Mesenchymal stem cell (in vitro differentiated cells and primary cell): ENCODE measurements at regions not wholly inside any gene's neighbourhood (a gene's known extent, or its start where the extent isn't known, plus 50 kb on each side); places are given as distances from the start of the nearest gene placed in this dataset.
A peak's percentile ranks its signal among the peaks of the same experiment; 100 is the strongest.

ENCODE experiments used
- DNase-seq: peaks from one replicate; pipeline ENCODE4 v3.0.0-alpha.2; 2013
- H2AFZ ChIP-seq: one replicate; pipeline ENCODE4 v1.6.1; 2013; ENCODE audit warnings: low read depth, mild to moderate bottlenecking, control low read depth, inconsistent platforms, low read length, moderate library complexity
- H2AK5ac ChIP-seq: 2 replicates; pipeline ENCODE4 v1.6.1; 2013; ENCODE audit warnings: low read length, moderate library complexity, mild to moderate bottlenecking, inconsistent platforms; ENCODE audit not compliant: severe bottlenecking
- H2BK120ac ChIP-seq: one replicate; pipeline ENCODE4 v1.6.1; 2013; ENCODE audit warnings: low read depth, mild to moderate bottlenecking, inconsistent platforms, low read length, moderate library complexity
- H2BK12ac ChIP-seq, 2 experiments: one replicate each; pipeline ENCODE4 v1.6.1; 2013; ENCODE audit warnings: inconsistent platforms in 2 of 2, low read length in 2 of 2, mild to moderate bottlenecking in 2 of 2, moderate library complexity in 2 of 2, control low read depth in 1 of 2
- H2BK15ac ChIP-seq: one replicate; pipeline ENCODE4 v1.6.1; 2013; ENCODE audit warnings: mild to moderate bottlenecking, low read depth, inconsistent platforms; ENCODE audit not compliant: poor library complexity, severe bottlenecking
- H2BK5ac ChIP-seq: 2 replicates; pipeline ENCODE4 v1.6.1; 2013; ENCODE audit warnings: low read depth, mild to moderate bottlenecking, low read length, control low read depth, inconsistent platforms; ENCODE audit not compliant: poor library complexity, severe bottlenecking
- H3K14ac ChIP-seq, 2 experiments: one replicate each; pipeline ENCODE4 v1.6.1; 2013; ENCODE audit warnings: inconsistent platforms in 2 of 2, low read length in 2 of 2, control low read depth in 1 of 2, mild to moderate bottlenecking in 1 of 2, moderate library complexity in 1 of 2
- H3K18ac ChIP-seq, 2 experiments: one replicate each; pipeline ENCODE4 v1.6.1; 2013; ENCODE audit warnings: inconsistent platforms in 2 of 2, low read length in 2 of 2, control low read depth in 1 of 2, low read depth in 1 of 2, mild to moderate bottlenecking in 1 of 2
- H3K23ac ChIP-seq, 2 experiments: one replicate each; pipeline ENCODE4 v1.6.1; 2013; ENCODE audit warnings: inconsistent platforms in 2 of 2, low read length in 2 of 2, mild to moderate bottlenecking in 2 of 2, moderate library complexity in 2 of 2, control low read depth in 1 of 2
- H3K27ac ChIP-seq: 2 replicates; pipeline ENCODE4 v1.5.1; 2013; ENCODE audit warnings: mild to moderate bottlenecking, moderate library complexity, low read length, control low read depth, inconsistent platforms; ENCODE audit not compliant: poor library complexity, severe bottlenecking
- H3K27me3 ChIP-seq, 2 experiments: 2 replicates each; pipeline versions ENCODE4 v1.6.1 to v1.7.0; 2013; ENCODE audit warnings: low read length in 2 of 2, mild to moderate bottlenecking in 2 of 2, moderate library complexity in 2 of 2, control low read depth in 1 of 2, inconsistent platforms in 1 of 2; ENCODE audit not compliant: control insufficient read depth in 1 of 2, insufficient read depth in 1 of 2
- H3K36me3 ChIP-seq, 2 experiments: 2 replicates each; pipeline versions ENCODE4 v1.6.1 to v1.7.0; 2013; ENCODE audit warnings: low read length in 2 of 2, control low read depth in 1 of 2, inconsistent platforms in 1 of 2, low read depth in 1 of 2, mild to moderate bottlenecking in 1 of 2; ENCODE audit not compliant: insufficient read depth in 2 of 2, control insufficient read depth in 1 of 2
- H3K4ac ChIP-seq, 2 experiments: one replicate each; pipeline ENCODE4 v1.6.1; 2013; ENCODE audit warnings: inconsistent platforms in 2 of 2, low read length in 2 of 2, mild to moderate bottlenecking in 2 of 2, moderate library complexity in 2 of 2, control low read depth in 1 of 2, low read depth in 1 of 2
- H3K4me1 ChIP-seq: 2 replicates; pipeline ENCODE4 v1.6.1; 2013; ENCODE audit warnings: low read depth, low read length, control low read depth; ENCODE audit not compliant: control insufficient read depth, insufficient read depth
- H3K4me2 ChIP-seq: 2 replicates; pipeline ENCODE4 v1.6.1; 2013; ENCODE audit warnings: low read length, mild to moderate bottlenecking, inconsistent platforms; ENCODE audit not compliant: poor library complexity, severe bottlenecking
- H3K4me3 ChIP-seq, 2 experiments: 2 replicates each; pipeline versions ENCODE4 v1.5.1 to v1.7.0; 2013; ENCODE audit warnings: low read length in 2 of 2, mild to moderate bottlenecking in 2 of 2, control low read depth in 1 of 2, low read depth in 1 of 2; ENCODE audit not compliant: insufficient read depth in 1 of 2
- H3K79me1 ChIP-seq: replicated peaks from 2 replicates; pipeline ENCODE4 v1.6.1; 2013; ENCODE audit warnings: mild to moderate bottlenecking, control low read depth, low read length, inconsistent platforms; ENCODE audit not compliant: poor library complexity, severe bottlenecking
- H3K9ac ChIP-seq: 2 replicates; pipeline ENCODE4 v1.7.0; 2013; ENCODE audit warnings: mild to moderate bottlenecking, low read length, moderate library complexity
- H3K9me3 ChIP-seq: 2 replicates; pipeline ENCODE4 v1.7.0; 2013; ENCODE audit warnings: mild to moderate bottlenecking, low read length; ENCODE audit not compliant: control insufficient read depth
- H4K8ac ChIP-seq: one replicate; pipeline ENCODE4 v1.6.1; 2013; ENCODE audit warnings: inconsistent platforms, mild to moderate bottlenecking, low read length, moderate library complexity
- H4K91ac ChIP-seq: one replicate; pipeline ENCODE4 v1.6.1; 2013; ENCODE audit warnings: mild to moderate bottlenecking, low read length, inconsistent platforms
- WGBS: methylation state at CpG from one replicate; pipeline ENCODE4 v1.1.7; 2013; ENCODE audit warnings: mixed read lengths; 5-methylcytosine and 5-hydroxymethylcytosine counted together

- Histone ChIP-seq H3K27ac (no peak overlapping the region), H4K8ac (no peak overlapping the region), H3K79me1 (no peaks in the 10 kb centered on the region), H3K27me3 (no peaks in the 10 kb centered on the region), H4K91ac (no peak overlapping the region), H2BK5ac (no peak overlapping the region), H3K9ac (no peak overlapping the region), H3K9me3 (no peaks in the 10 kb centered on the region), H2AK5ac (no peak overlapping the region), H2BK15ac (no peak overlapping the region), H3K23ac (no peak overlapping the region), H3K4ac (no peak overlapping the region), H3K36me3 (no peaks in the 10 kb centered on the region), H2BK120ac (no peak overlapping the region), H2AFZ (no peak overlapping the region), H2BK12ac (no peak overlapping the region), H3K4me1 (peaks cover 7% of the 10 kb centered on the region), H3K4me3 (no peak overlapping the region), H3K14ac (no peak overlapping the region), H3K4me2 (no peak overlapping the region), H3K18ac (no peak overlapping the region)
- DNase-seq = no peak
- WGBS = 47% methylated on average over 2 of the region's 2 CpGs
Measured at GRCh38 chr5:24368115-24368514, 276.7 kb downstream of the CDH10 start.

- H3K27ac ChIP-seq = no peak overlapping the region
Measured at GRCh38 chr5:24376210-24376609, 268.6 kb downstream of the CDH10 start.

GRCh38 chr5:24376616-24377015 lies 268.2 kb downstream of the CDH10 start:
- Histone ChIP-seq H2BK5ac (no peak overlapping the region), H3K27me3 (no peaks in the 10 kb centered on the region), H3K9me3 (no peaks in the 10 kb centered on the region), H3K14ac (no peak overlapping the region), H3K9ac (no peak overlapping the region), H2AK5ac (no peak overlapping the region), H2BK15ac (no peak overlapping the region), H3K23ac (no peak overlapping the region), H4K91ac (no peak overlapping the region), H3K4me1 (no peaks in the 10 kb centered on the region), H3K27ac (no peak overlapping the region), H4K8ac (no peak overlapping the region), H3K4ac (no peak overlapping the region), H3K4me3 (no peak overlapping the region), H3K18ac (no peak overlapping the region), H2AFZ (no peak overlapping the region), H3K4me2 (no peak overlapping the region), H3K79me1 (no peaks in the 10 kb centered on the region), H2BK12ac (no peak overlapping the region), H3K36me3 (no peaks in the 10 kb centered on the region), H2BK120ac (peak overlapping the region; percentile 19)
- 80% methylated on average over 5 of the region's 6 CpGs for WGBS
- no peak for DNase-seq

More at GRCh38 chr5:24376210-24376609, 268.6 kb downstream of the CDH10 start:
- H3K4me2 ChIP-seq = no peak overlapping the region
- no peak overlapping the region for H2BK5ac ChIP-seq
- 100% methylated on average over 1 of the region's 2 CpGs for WGBS
- H3K23ac ChIP-seq = no peak overlapping the region
- no peak overlapping the region for H4K91ac ChIP-seq
- no peak overlapping the region for H2BK15ac ChIP-seq
- no peak overlapping the region for H2AK5ac ChIP-seq
- H3K4me3 ChIP-seq = no peak overlapping the region
- H3K4me1 ChIP-seq = no peaks in the 10 kb centered on the region
- H3K4ac ChIP-seq = no peak overlapping the region
- H4K8ac ChIP-seq = no peak overlapping the region
- no peaks in the 10 kb centered on the region for H3K27me3 ChIP-seq
- no peaks in the 10 kb centered on the region for H3K9me3 ChIP-seq
- no peak overlapping the region for H2BK12ac ChIP-seq
- H2AFZ ChIP-seq = no peak overlapping the region
- H3K79me1 ChIP-seq = no peaks in the 10 kb centered on the region
- no peaks in the 10 kb centered on the region for H3K36me3 ChIP-seq
- no peak for DNase-seq
- no peak overlapping the region for H2BK120ac ChIP-seq
- no peak overlapping the region for H3K9ac ChIP-seq
- no peak overlapping the region for H3K18ac ChIP-seq
- H3K14ac ChIP-seq = no peak overlapping the region

- WGBS = 6% methylated on average over 4 of the region's 5 CpGs
- Histone ChIP-seq H3K79me1 (no peaks in the 10 kb centered on the region), H3K9me3 (no peaks in the 10 kb centered on the region), H4K91ac (no peak overlapping the region), H2BK120ac (no peak overlapping the region), H3K4me2 (no peak overlapping the region), H2AFZ (no peak overlapping the region), H2BK15ac (no peak overlapping the region), H2BK5ac (no peak overlapping the region), H3K4me3 (no peak overlapping the region), H3K23ac (no peak overlapping the region), H3K27ac (peak overlapping the region; percentile 79), H3K36me3 (no peaks in the 10 kb centered on the region), H4K8ac (no peak overlapping the region), H3K9ac (no peak overlapping the region), H3K27me3 (no peaks in the 10 kb centered on the region), H2AK5ac (no peak overlapping the region), H2BK12ac (no peak overlapping the region), H3K14ac (no peak overlapping the region), H3K4me1 (no peaks in the 10 kb centered on the region), H3K18ac (no peak overlapping the region), H3K4ac (no peak overlapping the region)
- peak; percentile 65 for DNase-seq
Measured at GRCh38 chr5:24381861-24382489, 262.8 kb downstream of the CDH10 start.
